ENCODE measurements at regions not wholly inside any gene's neighbourhood (a gene's known extent, or its start where the extent isn't known, plus 50 kb on each side); places are given as distances from the start of the nearest gene placed in this dataset.

DNA sequence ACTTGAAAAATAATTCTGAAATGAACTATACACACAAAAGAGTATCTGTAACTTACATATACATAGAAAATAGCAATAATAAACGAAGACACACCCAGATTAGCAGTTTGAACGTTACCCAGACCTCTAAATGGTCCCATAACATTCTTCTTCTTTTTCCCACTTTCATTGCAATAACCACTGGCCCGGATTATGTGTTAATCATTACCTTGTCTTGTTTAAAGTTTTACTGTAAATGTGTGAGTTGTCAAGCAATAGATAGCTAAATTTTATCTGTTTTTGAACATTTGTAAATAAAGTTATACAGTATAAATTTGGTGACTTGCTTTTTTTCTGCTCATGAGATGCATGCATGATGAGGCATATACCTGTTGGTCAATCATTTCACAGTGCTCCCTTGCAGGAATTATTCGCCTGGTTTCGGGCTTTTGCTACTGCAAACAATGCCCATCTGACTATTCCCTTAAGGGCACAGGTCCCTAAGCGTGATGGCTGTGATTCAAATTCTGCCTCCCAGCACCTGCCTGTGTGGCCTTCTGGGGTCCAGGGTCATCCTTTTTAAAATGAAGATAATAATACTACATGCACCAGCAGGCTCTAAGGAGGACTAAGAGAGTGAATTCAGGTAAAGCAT, 66.1 kb downstream of the GADD45G start:
- DNase-seq (ENCODE audit: low read depth, low spot score), result no peak
- Histone ChIP-seq H3K9me3 (ENCODE audit: insufficient read depth, low read length) (no peaks in the 10 kb centered on the region), H3K4me1 (ENCODE audit: insufficient read depth, insufficient read length) (peaks cover 13% of the 10 kb centered on the region), H3K9ac (ENCODE audit: insufficient read length, low read depth) (no peak overlapping the region), H3K36me3 (ENCODE audit: insufficient read depth, insufficient read length, low read length) (no peaks in the 10 kb centered on the region), H3K27me3 (ENCODE audit: insufficient read depth, insufficient read length) (peaks cover 12% of the 10 kb centered on the region), H3K4me3 (ENCODE audit: insufficient read length, low read depth) (no peak overlapping the region)
- TF ChIP-seq YY1 (IDR thresholded peaks at IDR 0.05; ENCODE audit: insufficient read depth, insufficient read length), result no peak
- no peak for TF ChIP-seq SUZ12 (IDR thresholded peaks at IDR 0.05; ENCODE audit: extremely low read depth, insufficient read depth, insufficient read length)
- no peak for TF ChIP-seq ZNF274 (IDR thresholded peaks at IDR 0.05; ENCODE audit: low read depth, low read length)

DNA sequence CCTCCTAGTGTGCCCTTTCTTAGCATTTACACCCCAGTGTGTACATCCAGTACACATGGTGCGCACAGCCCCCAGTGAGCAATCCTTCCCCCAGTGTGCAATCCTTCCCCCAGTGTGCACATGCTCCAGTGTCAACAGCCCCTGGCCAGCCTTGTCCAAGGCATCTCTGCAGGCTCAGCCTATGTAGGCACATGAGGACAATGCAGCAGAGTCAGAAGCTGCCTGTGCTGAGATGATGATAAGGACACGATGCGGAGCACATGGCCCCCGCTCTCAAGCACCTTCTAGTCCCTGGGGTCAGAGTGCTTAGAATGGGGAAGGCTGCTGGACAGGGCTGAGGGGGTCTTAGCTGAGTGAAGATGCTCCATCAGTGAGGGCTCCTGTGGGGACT, 69.8 kb downstream of the GADD45G start:
- H3K27me3 ChIP-seq (ENCODE audit: insufficient read depth, insufficient read length), result peaks cover 22% of the 10 kb centered on the region
- H3K9me3 ChIP-seq (ENCODE audit: insufficient read depth, low read length), result no peaks in the 10 kb centered on the region
- no peak for DNase-seq (ENCODE audit: low read depth, low spot score)
- H3K4me3 ChIP-seq (ENCODE audit: insufficient read length, low read depth), result peak overlapping the region; percentile 0
- H3K36me3 ChIP-seq (ENCODE audit: insufficient read depth, insufficient read length, low read length), result no peaks in the 10 kb centered on the region
- peak overlapping the region; percentile 34 for H3K9ac ChIP-seq (ENCODE audit: insufficient read length, low read depth)
- peaks cover 35% of the 10 kb centered on the region for H3K4me1 ChIP-seq (ENCODE audit: insufficient read depth, insufficient read length)
- TF ChIP-seq YY1 (IDR thresholded peaks at IDR 0.05; ENCODE audit: insufficient read depth, insufficient read length) (peak; percentile 2), SUZ12 (IDR thresholded peaks at IDR 0.05; ENCODE audit: extremely low read depth, insufficient read depth, insufficient read length) (no peak)

DNA sequence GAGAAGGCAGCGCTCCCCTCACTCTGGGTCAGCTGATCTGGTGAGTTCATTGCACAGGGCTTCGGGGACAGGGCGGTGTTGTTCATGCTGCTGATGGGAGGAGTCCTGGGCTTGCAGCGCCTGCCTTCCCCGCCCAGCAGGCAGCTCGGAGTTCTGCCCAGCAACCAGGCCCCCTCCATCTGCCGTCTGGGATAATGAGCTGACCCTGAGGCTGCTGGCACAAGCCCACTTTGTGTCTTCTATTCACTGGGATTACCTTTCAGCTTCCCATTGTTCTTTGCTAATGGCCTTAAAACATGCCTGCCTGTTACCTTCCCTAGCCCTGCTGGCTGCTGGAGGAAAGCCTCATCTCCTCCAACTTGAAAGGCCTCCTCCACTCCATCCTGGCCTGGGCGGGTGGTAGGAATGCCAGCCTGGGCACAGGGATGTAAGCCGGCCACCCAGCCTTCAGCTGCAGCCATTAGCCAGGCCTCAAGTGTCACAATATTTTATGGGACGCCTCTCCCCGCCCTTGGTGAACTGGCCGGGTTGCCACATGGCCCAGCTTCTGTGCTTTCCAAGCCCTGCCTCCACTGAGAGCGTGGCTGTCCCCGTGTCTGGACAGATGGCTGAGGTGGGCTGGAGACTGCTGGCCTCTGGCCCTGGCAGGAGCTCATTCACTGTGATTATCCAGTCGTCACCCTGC, 70.4 kb downstream of the GADD45G start:
- Histone ChIP-seq H3K4me1 (ENCODE audit: insufficient read depth, insufficient read length) (peaks cover 36% of the 10 kb centered on the region), H3K4me3 (ENCODE audit: insufficient read length, low read depth) (peak overlapping the region; percentile 0), H3K36me3 (ENCODE audit: insufficient read depth, insufficient read length, low read length) (no peaks in the 10 kb centered on the region), H3K9me3 (ENCODE audit: insufficient read depth, low read length) (peaks cover 3% of the 10 kb centered on the region; the same call in 1 of the 2 replicates), H3K27me3 (ENCODE audit: insufficient read depth, insufficient read length) (peaks cover 27% of the 10 kb centered on the region), H3K9ac (ENCODE audit: insufficient read length, low read depth) (peak overlapping the region; percentile 64)
- peak; percentile 6 for TF ChIP-seq YY1 (IDR thresholded peaks at IDR 0.05; ENCODE audit: insufficient read depth, insufficient read length)
- TF ChIP-seq SUZ12 (IDR thresholded peaks at IDR 0.05; ENCODE audit: extremely low read depth, insufficient read depth, insufficient read length), result no peak
- TF ChIP-seq ZNF274 (IDR thresholded peaks at IDR 0.05; ENCODE audit: low read depth, low read length), result no peak
- peak; percentile 87 for DNase-seq (ENCODE audit: low read depth, low spot score)

DNA sequence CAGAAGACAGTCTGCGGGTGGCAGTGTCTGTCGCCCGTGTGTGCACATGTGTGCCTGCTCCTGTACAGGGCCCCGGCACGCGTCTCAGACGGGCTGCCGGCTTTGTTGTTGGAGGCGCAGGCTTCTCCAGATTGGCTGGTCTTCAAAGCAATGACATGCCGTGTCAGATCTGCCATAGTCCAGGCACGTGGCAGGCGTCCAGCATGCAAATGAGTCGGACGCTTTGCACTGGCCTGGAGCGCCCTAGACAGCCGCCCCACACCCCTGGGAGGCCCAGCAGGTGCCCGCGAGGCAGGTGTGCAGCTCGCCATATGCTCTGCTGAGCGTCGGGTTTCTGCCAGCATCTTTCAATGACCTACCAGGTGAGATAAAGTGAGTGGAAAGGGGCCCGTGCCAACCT, 71.5 kb downstream of the GADD45G start:
- Histone ChIP-seq H3K9ac (ENCODE audit: insufficient read length, low read depth) (peak overlapping the region; percentile 37), H3K4me3 (ENCODE audit: insufficient read length, low read depth) (no peak overlapping the region), H3K9me3 (ENCODE audit: insufficient read depth, low read length) (peaks cover 13% of the 10 kb centered on the region; the same call in 1 of the 2 replicates), H3K4me1 (ENCODE audit: insufficient read depth, insufficient read length) (peaks cover 36% of the 10 kb centered on the region), H3K27me3 (ENCODE audit: insufficient read depth, insufficient read length) (peaks cover 33% of the 10 kb centered on the region), H3K36me3 (ENCODE audit: insufficient read depth, insufficient read length, low read length) (no peaks in the 10 kb centered on the region)
- no peak for TF ChIP-seq YY1 (IDR thresholded peaks at IDR 0.05; ENCODE audit: insufficient read depth, insufficient read length)
- TF ChIP-seq ZNF274 (IDR thresholded peaks at IDR 0.05; ENCODE audit: low read depth, low read length), result no peak
- TF ChIP-seq SUZ12 (IDR thresholded peaks at IDR 0.05; ENCODE audit: extremely low read depth, insufficient read depth, insufficient read length), result no peak
- no peak for DNase-seq (ENCODE audit: low read depth, low spot score)

DNA sequence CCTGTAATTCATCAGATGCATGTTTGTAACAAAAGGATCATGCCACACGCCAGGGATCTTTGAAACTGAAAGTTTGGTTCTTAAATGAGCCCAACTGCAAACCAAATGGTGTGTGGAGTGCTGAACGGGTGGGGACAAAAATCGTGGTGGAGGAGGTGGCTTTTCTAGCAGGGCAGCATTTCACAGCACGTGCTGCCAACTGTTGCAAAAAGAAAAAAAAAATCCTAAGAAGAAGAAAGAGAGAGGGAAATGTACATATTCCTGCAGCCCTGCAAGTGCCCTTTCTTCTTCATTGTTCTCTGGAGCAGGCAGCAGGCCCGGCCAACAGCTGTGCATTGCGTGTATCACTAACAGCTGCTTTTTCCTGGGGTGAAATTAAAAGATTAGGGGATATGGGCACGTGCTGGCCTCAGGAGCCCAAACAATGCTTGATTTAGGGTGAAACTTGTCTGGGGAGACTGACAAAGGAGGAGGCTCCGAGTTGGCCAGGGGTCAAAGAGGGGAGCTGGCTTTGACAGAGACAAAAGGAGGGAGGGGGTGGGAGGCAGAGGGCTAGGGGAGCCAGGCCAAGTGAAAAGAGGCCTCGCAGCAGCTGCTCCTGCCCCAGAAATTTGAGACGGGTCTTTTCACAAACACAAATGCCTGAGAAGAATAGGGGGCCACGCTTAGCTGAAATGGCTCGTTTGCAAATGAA, 73.0 kb downstream of the GADD45G start:
- peak overlapping the region; percentile 51 for H3K9ac ChIP-seq (ENCODE audit: insufficient read length, low read depth)

DNA sequence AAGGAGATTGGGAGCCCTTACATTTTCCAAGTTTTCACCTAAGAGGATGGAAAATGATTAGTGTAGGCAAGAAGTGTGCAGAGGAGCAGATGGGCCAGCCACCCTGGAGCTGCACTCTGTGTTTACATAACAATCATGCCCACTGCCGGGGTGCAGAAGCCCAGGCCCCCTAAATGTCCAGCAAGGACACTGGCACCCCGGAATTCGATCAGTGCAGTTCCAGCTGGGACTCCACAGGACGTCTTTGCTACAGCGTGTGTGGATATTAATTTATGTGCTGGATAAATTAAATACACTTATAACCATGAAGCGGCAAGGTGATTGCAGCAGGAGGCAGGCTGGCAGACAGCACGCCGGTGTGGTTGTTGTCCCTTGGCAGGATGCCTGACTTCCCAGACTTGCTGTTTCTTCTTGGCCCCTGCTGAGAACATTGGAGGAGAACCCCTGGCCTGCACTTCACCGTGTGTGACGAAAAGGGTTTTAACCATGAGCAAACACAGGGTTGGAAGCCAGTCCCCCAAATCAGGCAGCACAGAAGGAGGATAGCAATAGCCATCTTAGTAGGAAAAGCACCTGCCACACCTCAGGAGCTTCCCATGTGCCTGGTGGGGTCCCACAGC, 73.7 kb downstream of the GADD45G start:
- no peak for TF ChIP-seq SUZ12 (IDR thresholded peaks at IDR 0.05; ENCODE audit: extremely low read depth, insufficient read depth, insufficient read length)
- no peak for TF ChIP-seq YY1 (IDR thresholded peaks at IDR 0.05; ENCODE audit: insufficient read depth, insufficient read length)
- no peak for TF ChIP-seq ZNF274 (IDR thresholded peaks at IDR 0.05; ENCODE audit: low read depth, low read length)
- Histone ChIP-seq H3K4me3 (ENCODE audit: insufficient read length, low read depth) (no peak overlapping the region), H3K4me1 (ENCODE audit: insufficient read depth, insufficient read length) (peaks cover 36% of the 10 kb centered on the region), H3K9me3 (ENCODE audit: insufficient read depth, low read length) (peaks cover 13% of the 10 kb centered on the region; the same call in 1 of the 2 replicates), H3K9ac (ENCODE audit: insufficient read length, low read depth) (peak overlapping the region; percentile 32), H3K27me3 (ENCODE audit: insufficient read depth, insufficient read length) (peaks cover 33% of the 10 kb centered on the region), H3K36me3 (ENCODE audit: insufficient read depth, insufficient read length, low read length) (no peaks in the 10 kb centered on the region)
- no peak for DNase-seq (ENCODE audit: low read depth, low spot score)

More for the DNA sequence above, 73.0 kb downstream of the GADD45G start:
- DNase-seq (ENCODE audit: low read depth, low spot score), result peak; percentile 92
- Histone ChIP-seq H3K4me3 (ENCODE audit: insufficient read length, low read depth) (no peak overlapping the region), H3K36me3 (ENCODE audit: insufficient read depth, insufficient read length, low read length) (no peaks in the 10 kb centered on the region), H3K27me3 (ENCODE audit: insufficient read depth, insufficient read length) (peaks cover 33% of the 10 kb centered on the region), H3K9me3 (ENCODE audit: insufficient read depth, low read length) (peaks cover 13% of the 10 kb centered on the region; the same call in 1 of the 2 replicates), H3K4me1 (ENCODE audit: insufficient read depth, insufficient read length) (peaks cover 36% of the 10 kb centered on the region)
- TF ChIP-seq YY1 (IDR thresholded peaks at IDR 0.05; ENCODE audit: insufficient read depth, insufficient read length) (no peak), ZNF274 (IDR thresholded peaks at IDR 0.05; ENCODE audit: low read depth, low read length) (no peak), SUZ12 (IDR thresholded peaks at IDR 0.05; ENCODE audit: extremely low read depth, insufficient read depth, insufficient read length) (no peak)
